ENCODE measurements at regions not wholly inside any gene's neighbourhood (a gene's known extent, or its start where the extent isn't known, plus 50 kb on each side); places are given as distances from the start of the nearest gene placed in this dataset.

DNA sequence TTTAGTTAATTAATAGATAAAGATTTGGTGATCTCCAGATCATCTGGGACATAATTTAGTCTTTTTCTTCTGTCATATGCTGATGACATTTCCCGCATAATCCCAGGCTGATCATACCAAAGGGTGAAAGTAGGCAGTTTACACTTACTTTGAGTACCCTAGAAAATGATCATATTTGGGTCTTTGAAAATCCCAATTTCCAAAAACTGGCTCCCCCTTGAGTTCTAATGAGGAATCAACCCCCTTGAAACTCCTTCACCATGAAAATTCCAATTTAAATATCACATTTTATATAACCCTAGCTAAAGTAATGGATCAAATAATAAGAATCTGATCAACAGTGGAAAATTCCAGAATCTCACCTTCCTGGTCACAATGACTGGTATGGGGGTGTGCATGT, 223.4 kb downstream of the NAF1 start (continued):
- TF ChIP-seq SMC3 (IDR thresholded peaks at IDR 0.05) = no peak
- TF ChIP-seq, protein P1, sequence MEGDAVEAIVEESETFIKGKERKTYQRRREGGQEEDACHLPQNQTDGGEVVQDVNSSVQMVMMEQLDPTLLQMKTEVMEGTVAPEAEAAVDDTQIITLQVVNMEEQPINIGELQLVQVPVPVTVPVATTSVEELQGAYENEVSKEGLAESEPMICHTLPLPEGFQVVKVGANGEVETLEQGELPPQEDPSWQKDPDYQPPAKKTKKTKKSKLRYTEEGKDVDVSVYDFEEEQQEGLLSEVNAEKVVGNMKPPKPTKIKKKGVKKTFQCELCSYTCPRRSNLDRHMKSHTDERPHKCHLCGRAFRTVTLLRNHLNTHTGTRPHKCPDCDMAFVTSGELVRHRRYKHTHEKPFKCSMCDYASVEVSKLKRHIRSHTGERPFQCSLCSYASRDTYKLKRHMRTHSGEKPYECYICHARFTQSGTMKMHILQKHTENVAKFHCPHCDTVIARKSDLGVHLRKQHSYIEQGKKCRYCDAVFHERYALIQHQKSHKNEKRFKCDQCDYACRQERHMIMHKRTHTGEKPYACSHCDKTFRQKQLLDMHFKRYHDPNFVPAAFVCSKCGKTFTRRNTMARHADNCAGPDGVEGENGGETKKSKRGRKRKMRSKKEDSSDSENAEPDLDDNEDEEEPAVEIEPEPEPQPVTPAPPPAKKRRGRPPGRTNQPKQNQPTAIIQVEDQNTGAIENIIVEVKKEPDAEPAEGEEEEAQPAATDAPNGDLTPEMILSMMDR (IDR thresholded peaks at IDR 0.05) = no peak
- TF ChIP-seq POLR2A (IDR thresholded peaks at IDR 0.05; ENCODE audit: low read length) = no peak

- TF ChIP-seq ZC3H11A (IDR thresholded peaks at IDR 0.05) (no peak), RNF2 (IDR thresholded peaks at IDR 0.05; ENCODE audit: borderline replicate concordance, low read depth) (no peak), E2F6 (IDR thresholded peaks at IDR 0.05; ENCODE audit: borderline replicate concordance, low read depth) (no peak), HDAC2 (IDR thresholded peaks at IDR 0.05) (no peak), ELK1 (IDR thresholded peaks at IDR 0.05; ENCODE audit: low read depth, low read length) (no peak), KDM1A (IDR thresholded peaks at IDR 0.05; ENCODE audit: low read depth) (no peak), EHMT2 (IDR thresholded peaks at IDR 0.05; ENCODE audit: low read depth) (no peak), HOXB5 (CRISPR knock-in tag; IDR thresholded peaks at IDR 0.05) (no peak), FOSB (CRISPR knock-in tag; IDR thresholded peaks at IDR 0.05) (no peak), MAFK (IDR thresholded peaks at IDR 0.05; ENCODE audit: partially characterized antibody) (no peak), SREBF2 (IDR thresholded peaks at IDR 0.05) (no peak), BCL3 (IDR thresholded peaks at IDR 0.05) (no peak), HOXA7 (CRISPR knock-in tag; IDR thresholded peaks at IDR 0.05) (no peak), JUNB (IDR thresholded peaks at IDR 0.05) (no peak)
- TF ChIP-seq, protein P2, sequence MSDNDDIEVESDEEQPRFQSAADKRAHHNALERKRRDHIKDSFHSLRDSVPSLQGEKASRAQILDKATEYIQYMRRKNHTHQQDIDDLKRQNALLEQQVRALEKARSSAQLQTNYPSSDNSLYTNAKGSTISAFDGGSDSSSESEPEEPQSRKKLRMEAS (IDR thresholded peaks at IDR 0.05) = no peak
- FAIRE-seq (no peak), ATAC-seq (no peak), DNase-seq (ENCODE audit: low read depth in 1 of 2, low spot score in 1 of 2) (no peak)
- Histone ChIP-seq H3K4me3 (no peak overlapping the region), H3K9me3 (no peaks in the 10 kb centered on the region), H3K4me1 (no peaks in the 10 kb centered on the region), H3K27ac (no peak overlapping the region), H3K4me2 (no peak overlapping the region)
- POLR2A ChIA-PET = no interaction called here
- CTCF ChIA-PET = interaction anchor here (0.7 kb wide), 1 partner anchor 259 kb away, joined by 4 read pairs; no protein-coding TSS in a partner anchor
- WGBS (ENCODE audit: missing lambda C conversion rate) = 41% methylated on average over 1 of the region's 1 CpG
Observed at GRCh38 chr4:162938738-162939485, 227.8 kb downstream of the NAF1 start.

DNA sequence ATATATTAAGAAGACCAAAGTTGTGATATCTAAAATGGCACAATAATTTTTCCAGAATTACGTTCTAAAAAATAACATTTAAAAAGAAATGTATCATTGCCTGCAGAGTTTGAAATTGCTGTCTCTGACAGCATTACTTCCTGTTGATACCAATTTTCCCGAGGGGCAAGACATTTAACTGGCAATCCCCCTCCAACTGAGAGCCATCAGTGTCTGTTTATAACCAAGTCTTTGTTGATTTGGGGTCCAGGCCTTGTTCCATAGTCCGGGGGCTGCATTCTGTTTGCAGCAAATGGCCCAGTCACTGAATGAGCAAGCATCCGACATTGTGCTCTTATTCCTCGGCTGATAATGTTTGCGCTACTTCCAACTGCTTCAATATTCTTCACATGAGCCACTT, 231.5 kb downstream of the NAF1 start:
- DNase-seq (ENCODE audit: low read depth in 1 of 2, low spot score in 1 of 2) = no peak
- Histone ChIP-seq H3K27ac (no peak overlapping the region), H3K4me1 (no peaks in the 10 kb centered on the region), H3K4me3 (no peak overlapping the region), H3K4me2 (no peak overlapping the region), H3K9me3 (no peaks in the 10 kb centered on the region)
- no peak for ATAC-seq
- 46% methylated on average over 6 of the region's 6 CpGs for WGBS (ENCODE audit: missing lambda C conversion rate)
- POLR2A ChIA-PET = no interaction called here
- FAIRE-seq = no peak
- TF ChIP-seq CHD2 (IDR thresholded peaks at IDR 0.05; ENCODE audit: low read length, partially characterized antibody) (no peak), ELK1 (IDR thresholded peaks at IDR 0.05; ENCODE audit: low read depth, low read length) (no peak), CBX2 (IDR thresholded peaks at IDR 0.05; ENCODE audit: borderline replicate concordance, low read depth) (no peak), FOSL2 (IDR thresholded peaks at IDR 0.05) (no peak), FOSL2 (CRISPR knock-in tag; IDR thresholded peaks at IDR 0.05) (no peak), ZNF302 (CRISPR knock-in tag; IDR thresholded peaks at IDR 0.05) (no peak), CEBPB (IDR thresholded peaks at IDR 0.05) (no peak), KDM5A (IDR thresholded peaks at IDR 0.05) (no peak), ZFP36 (IDR thresholded peaks at IDR 0.05; ENCODE audit: borderline replicate concordance, partially characterized antibody) (no peak), JUN (IDR thresholded peaks at IDR 0.05) (no peak), KDM1A (IDR thresholded peaks at IDR 0.05; ENCODE audit: low read depth) (no peak), TFCP2L1 (CRISPR knock-in tag; IDR thresholded peaks at IDR 0.05) (no peak), SMC3 (IDR thresholded peaks at IDR 0.05) (no peak)
- TF ChIP-seq, protein P1 (IDR thresholded peaks at IDR 0.05) = no peak
- TF ChIP-seq, protein P2 (IDR thresholded peaks at IDR 0.05) = no peak
- CTCF ChIA-PET = no interaction called here
